T-cell (primary cell): ENCODE measurements at regions not wholly inside any gene's neighbourhood (a gene's known extent, or its start where the extent isn't known, plus 50 kb on each side); places are given as distances from the start of the nearest gene placed in this dataset.
"Not testable (repeated sequence)": the region's sequence is repeated elsewhere in the genome, so short reads cannot be mapped to it uniquely, and the experiment has no call there.

Experiments
- ATAC-seq, 4 experiments: fragments of 200-7000 bp in 3 of 4; fragments of 150-1000 bp in 1 of 4; cut with Tn5 transposase; replicated peaks in 1 of 4; 1 replicate in 3 of 4; 2 replicates in 1 of 4; pipeline ENCODE4 v1.10.0; 2021; ENCODE audit warnings: moderate library complexity in 3 of 4, mild to moderate bottlenecking in 2 of 4, moderate number of reproducible peaks in 1 of 4
- CTCF ChIA-PET, 2 donors: fragments of 300-600 bp; sonication (Branson Sonifier 250); formaldehyde crosslinking; loops; one replicate each; lab custom pipeline; 2022; ENCODE audit warnings: antibody characterized with exemption in 2 of 2; lab: Charles Lee
- POLR2A ChIA-PET, 2 donors: fragments of 300-600 bp; sonication (Branson Sonifier 250); formaldehyde crosslinking; loops; one replicate each; lab custom pipeline; 2022; ENCODE audit warnings: antibody characterized with exemption in 2 of 2; lab: Charles Lee
- DNase-seq, 35 experiments: peaks; one replicate each; pipeline versions ENCODE4 v3.0.0 to v3.0.0-alpha.2; 2013 to 2023
- H3K27ac ChIP-seq: one replicate; pipeline ENCODE4 v1.5.1; 2013; ENCODE audit warnings: low read length
- H3K27me3 ChIP-seq, 2 experiments: replicated peaks in 1 of 2; 1 replicate in 1 of 2; 2 replicates in 1 of 2; pipeline versions ENCODE4 v1.6.1 to v1.7.0; 2013; ENCODE audit warnings: low read length in 1 of 2, mixed read lengths in 1 of 2; ENCODE audit not compliant: control insufficient read depth in 2 of 2, insufficient read depth in 2 of 2; ENCODE audit errors: extremely low read depth in 1 of 2
- H3K36me3 ChIP-seq, 2 donors: 1 replicate in 1 of 2; 2 replicates in 1 of 2; pipeline versions ENCODE4 v1.6.1 to v1.7.0; 2013; ENCODE audit warnings: low read length in 1 of 2; ENCODE audit not compliant: control insufficient read depth in 2 of 2, insufficient read depth in 1 of 2; ENCODE audit errors: extremely low read depth in 1 of 2
- H3K4me1 ChIP-seq, 2 experiments: 1 replicate in 1 of 2; 2 replicates in 1 of 2; pipeline versions ENCODE4 v1.6.1 to v1.7.0; 2013; ENCODE audit warnings: low read length in 2 of 2, mixed read lengths in 1 of 2; ENCODE audit not compliant: insufficient read depth in 2 of 2, control insufficient read depth in 1 of 2; ENCODE audit errors: extremely low read depth in 1 of 2
- H3K4me3 ChIP-seq, 2 donors: 1 replicate in 1 of 2; 2 replicates in 1 of 2; pipeline versions ENCODE4 v1.5.1 to v1.7.0; 2013; ENCODE audit warnings: mild to moderate bottlenecking in 2 of 2, low read length in 1 of 2, moderate library complexity in 1 of 2; ENCODE audit not compliant: control insufficient read depth in 1 of 2; ENCODE audit errors: extremely low read depth in 1 of 2
- H3K9me3 ChIP-seq: 2 replicates; pipeline ENCODE4 v1.7.0; 2013
- H3K27ac Mint-ChIP-seq, 2 donors: one replicate each; pipeline ENCODE4 v1.8.0; 2020 to 2021; ENCODE audit warnings: mild to moderate bottlenecking in 2 of 2, mixed read lengths in 2 of 2
- H3K27me3 Mint-ChIP-seq, 2 donors: one replicate each; pipeline ENCODE4 v1.8.0; 2021 to 2022; ENCODE audit warnings: mixed read lengths in 2 of 2
- H3K36me3 Mint-ChIP-seq: one replicate; pipeline ENCODE4 v1.8.0; 2021; ENCODE audit warnings: mixed read lengths
- H3K4me1 Mint-ChIP-seq, 3 donors: one replicate each; pipeline ENCODE4 v1.8.0; 2020 to 2022; ENCODE audit warnings: mixed read lengths in 3 of 3, mild to moderate bottlenecking in 1 of 3
- H3K4me3 Mint-ChIP-seq, 3 donors: one replicate each; pipeline ENCODE4 v1.8.0; 2020 to 2022; ENCODE audit warnings: mild to moderate bottlenecking in 3 of 3, mixed read lengths in 3 of 3, moderate library complexity in 3 of 3
- H3K9me3 Mint-ChIP-seq, 3 donors: one replicate each; pipeline ENCODE4 v1.8.0; 2020 to 2022; ENCODE audit warnings: mixed read lengths in 3 of 3
- WGBS: methylation state at CpG from one replicate; pipeline ENCODE4 v1.1.5; 2013; ENCODE audit warnings: missing lambda C conversion rate; ENCODE audit not compliant: insufficient coverage; 5-methylcytosine and 5-hydroxymethylcytosine counted together

GRCh38 chrX:104459796-104460195 lies 106.2 kb upstream of the IL1RAPL2 start:
- Mint-ChIP-seq H3K27ac (no peak overlapping the region), H3K4me1 (no peaks in the 10 kb centered on the region), H3K27me3 (peaks cover 0 to 7% of the 10 kb centered on the region in 2 donors), H3K4me3 (no peak overlapping the region), H3K9me3 (no peaks in the 10 kb centered on the region), H3K36me3 (no peaks in the 10 kb centered on the region)
- H3K36me3 ChIP-seq = no peaks in the 10 kb centered on the region
- no peaks in the 10 kb centered on the region for H3K4me1 ChIP-seq
- WGBS = no CpG with 5 or more reads among the region's 4 CpGs
- POLR2A ChIA-PET = no interaction called here
- no peaks in the 10 kb centered on the region for H3K27me3 ChIP-seq
- CTCF ChIA-PET = no interaction called here
- H3K4me3 ChIP-seq = no peak overlapping the region
- H3K27ac ChIP-seq = no peak overlapping the region
- no peaks in the 10 kb centered on the region for H3K9me3 ChIP-seq
- no peak for ATAC-seq
- DNase-seq = no peak

GRCh38 chrX:104457130-104457529 lies 108.9 kb upstream of the IL1RAPL2 start:
- H3K9me3 Mint-ChIP-seq, H3K27me3 Mint-ChIP-seq, H3K27ac ChIP-seq, H3K36me3 Mint-ChIP-seq, H3K27ac Mint-ChIP-seq, CTCF ChIA-PET, POLR2A ChIA-PET, H3K4me1 Mint-ChIP-seq, H3K4me3 ChIP-seq, H3K9me3 ChIP-seq, DNase-seq, H3K4me3 Mint-ChIP-seq, H3K27me3 ChIP-seq, H3K4me1 ChIP-seq, H3K36me3 ChIP-seq, ATAC-seq: not testable (repeated sequence)
- no CpG with 5 or more reads among the region's 2 CpGs for WGBS

- WGBS = no CpG with 5 or more reads among the region's 1 CpG
- Mint-ChIP-seq H3K4me1 (no peaks in the 10 kb centered on the region), H3K9me3 (no peaks in the 10 kb centered on the region), H3K27ac (no peak overlapping the region), H3K4me3 (no peak overlapping the region), H3K27me3 (peaks cover 0 to 16% of the 10 kb centered on the region in 2 donors), H3K36me3 (no peaks in the 10 kb centered on the region)
- Histone ChIP-seq H3K27me3 (no peaks in the 10 kb centered on the region), H3K9me3 (no peaks in the 10 kb centered on the region), H3K4me3 (no peak overlapping the region), H3K4me1 (no peaks in the 10 kb centered on the region), H3K27ac (no peak overlapping the region), H3K36me3 (no peaks in the 10 kb centered on the region)
- ChIA-PET POLR2A (no interaction called here), CTCF (no interaction called here)
- ATAC-seq (no peak), DNase-seq (no peak)
Observed at GRCh38 chrX:104450316-104450715, 115.7 kb upstream of the IL1RAPL2 start.

- no peak for DNase-seq
- no peak for ATAC-seq
- POLR2A ChIA-PET = no interaction called here
- H3K36me3 ChIP-seq = no peaks in the 10 kb centered on the region
- no peak overlapping the region for H3K4me3 ChIP-seq
- Mint-ChIP-seq H3K9me3 (no peaks in the 10 kb centered on the region), H3K27ac (no peak overlapping the region), H3K36me3 (no peaks in the 10 kb centered on the region), H3K4me3 (no peak overlapping the region), H3K4me1 (no peaks in the 10 kb centered on the region), H3K27me3 (peaks cover 0 to 19% of the 10 kb centered on the region in 2 donors)
- H3K27ac ChIP-seq = no peak overlapping the region
- H3K9me3 ChIP-seq = no peaks in the 10 kb centered on the region
- H3K4me1 ChIP-seq = no peaks in the 10 kb centered on the region
- 88% methylated on average over 1 of the region's 2 CpGs for WGBS
- H3K27me3 ChIP-seq = no peaks in the 10 kb centered on the region
- CTCF ChIA-PET = no interaction called here
Observed at GRCh38 chrX:104445591-104445990, 120.4 kb upstream of the IL1RAPL2 start.

- Histone ChIP-seq H3K27me3 (no peaks in the 10 kb centered on the region), H3K9me3 (no peaks in the 10 kb centered on the region), H3K36me3 (no peaks in the 10 kb centered on the region), H3K4me3 (no peak overlapping the region), H3K27ac (no peak overlapping the region), H3K4me1 (no peaks in the 10 kb centered on the region)
- no peak overlapping the region for H3K4me3 Mint-ChIP-seq
- DNase-seq = no peak
- no peaks in the 10 kb centered on the region for H3K9me3 Mint-ChIP-seq
- ATAC-seq = no peak
- CTCF ChIA-PET = no interaction called here
- no peaks in the 10 kb centered on the region for H3K4me1 Mint-ChIP-seq
- POLR2A ChIA-PET = no interaction called here
- H3K36me3 Mint-ChIP-seq = no peaks in the 10 kb centered on the region
- 60% methylated on average over 2 of the region's 7 CpGs for WGBS
- peaks cover 3 to 50% of the 10 kb centered on the region in 2 donors for H3K27me3 Mint-ChIP-seq
- H3K27ac Mint-ChIP-seq = no peak overlapping the region
Observed at GRCh38 chrX:104435249-104435648, 130.8 kb upstream of the IL1RAPL2 start.

GRCh38 chrX:104432321-104432720 lies 133.7 kb upstream of the IL1RAPL2 start:
- no peaks in the 10 kb centered on the region for H3K4me1 Mint-ChIP-seq
- H3K9me3 Mint-ChIP-seq = no peaks in the 10 kb centered on the region
- ChIA-PET POLR2A (no interaction called here), CTCF (no interaction called here)
- no peaks in the 10 kb centered on the region for H3K36me3 ChIP-seq
- no peak for DNase-seq
- no peak overlapping the region for H3K27ac Mint-ChIP-seq
- WGBS = 80% methylated on average over 1 of the region's 3 CpGs
- H3K27ac ChIP-seq = no peak overlapping the region
- H3K27me3 ChIP-seq = no peaks in the 10 kb centered on the region
- H3K4me3 Mint-ChIP-seq = no peak overlapping the region
- no peaks in the 10 kb centered on the region for H3K4me1 ChIP-seq
- H3K27me3 Mint-ChIP-seq = peaks cover 3 to 52% of the 10 kb centered on the region in 2 donors
- H3K36me3 Mint-ChIP-seq = no peaks in the 10 kb centered on the region
- no peak overlapping the region for H3K4me3 ChIP-seq
- no peak for ATAC-seq
- H3K9me3 ChIP-seq = no peaks in the 10 kb centered on the region

GRCh38 chrX:104430742-104431119 lies 135.3 kb upstream of the IL1RAPL2 start:
- no CpG with 5 or more reads among the region's 1 CpG for WGBS
- CTCF ChIA-PET = no interaction called here

More at GRCh38 chrX:104430742-104431119, 135.3 kb upstream of the IL1RAPL2 start:
- no peaks in the 10 kb centered on the region for H3K36me3 Mint-ChIP-seq
- no peak overlapping the region for H3K4me3 Mint-ChIP-seq
- Histone ChIP-seq H3K4me1 (no peaks in the 10 kb centered on the region), H3K9me3 (no peaks in the 10 kb centered on the region), H3K27me3 (no peaks in the 10 kb centered on the region), H3K4me3 (no peak overlapping the region), H3K27ac (no peak overlapping the region), H3K36me3 (no peaks in the 10 kb centered on the region)
- H3K27ac Mint-ChIP-seq = no peak overlapping the region
- no peaks in the 10 kb centered on the region for H3K9me3 Mint-ChIP-seq
- POLR2A ChIA-PET = no interaction called here
- H3K27me3 Mint-ChIP-seq = peaks cover 3 to 60% of the 10 kb centered on the region in 2 donors
- ATAC-seq = no peak
- DNase-seq = no peak
- no peaks in the 10 kb centered on the region for H3K4me1 Mint-ChIP-seq
